ENCODE measurements at regions not wholly inside any gene's neighbourhood (a gene's known extent, or its start where the extent isn't known, plus 50 kb on each side); places are given as distances from the start of the nearest gene placed in this dataset.

- ATAC-seq (ENCODE audit: low FRiP score) = no peak
- TF ChIP-seq CTCF (IDR thresholded peaks at IDR 0.05) = no peak
Measured at GRCh38 chr22:47293368-47294221, 531.1 kb downstream of the TBC1D22A start.

DNA sequence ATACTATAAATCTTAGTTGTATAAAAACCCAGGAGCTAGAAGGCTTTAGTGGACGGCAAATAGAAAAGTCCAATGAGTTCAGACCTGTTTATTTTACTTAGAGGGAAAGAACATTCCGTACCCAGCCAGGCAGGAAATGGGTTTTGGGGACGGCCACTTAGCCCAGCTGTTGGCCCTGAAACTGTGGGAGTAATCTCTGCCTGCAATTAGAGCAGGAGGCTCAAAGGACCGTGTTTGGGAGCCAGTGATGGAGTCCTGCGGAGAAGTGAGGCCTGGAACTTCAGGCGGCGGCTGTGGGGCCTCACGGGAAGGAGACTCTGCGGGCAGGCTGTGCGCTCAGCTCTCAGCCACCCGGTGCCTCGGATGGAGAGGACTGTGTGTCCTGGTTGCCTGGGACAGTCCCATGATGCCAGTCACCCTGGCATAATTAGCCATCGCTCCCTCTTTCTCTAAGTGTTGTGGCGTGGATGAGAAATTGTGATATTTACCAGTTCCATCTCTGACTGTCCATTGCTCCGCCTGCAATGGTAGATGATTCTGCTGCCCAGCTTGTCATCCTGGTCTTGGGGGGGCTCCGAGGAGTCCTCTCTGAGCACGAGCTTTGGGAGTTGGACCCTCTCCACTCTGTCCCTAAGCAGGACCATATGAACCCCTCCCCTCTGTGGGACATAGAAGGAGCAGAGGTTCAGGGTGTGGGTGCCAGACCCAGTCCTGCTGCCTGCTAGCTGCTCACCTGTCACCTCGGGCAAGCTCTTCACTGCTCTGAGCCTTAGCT is 530.3 kb downstream of the TBC1D22A start:
- DNase-seq (ENCODE audit: low spot score) (no peak), ATAC-seq (ENCODE audit: low FRiP score) (no peak)
- no peak for TF ChIP-seq CTCF (IDR thresholded peaks at IDR 0.05)

More at GRCh38 chr22:47293368-47294221, 531.1 kb downstream of the TBC1D22A start:
- DNase-seq (ENCODE audit: low spot score) = no peak

DNA sequence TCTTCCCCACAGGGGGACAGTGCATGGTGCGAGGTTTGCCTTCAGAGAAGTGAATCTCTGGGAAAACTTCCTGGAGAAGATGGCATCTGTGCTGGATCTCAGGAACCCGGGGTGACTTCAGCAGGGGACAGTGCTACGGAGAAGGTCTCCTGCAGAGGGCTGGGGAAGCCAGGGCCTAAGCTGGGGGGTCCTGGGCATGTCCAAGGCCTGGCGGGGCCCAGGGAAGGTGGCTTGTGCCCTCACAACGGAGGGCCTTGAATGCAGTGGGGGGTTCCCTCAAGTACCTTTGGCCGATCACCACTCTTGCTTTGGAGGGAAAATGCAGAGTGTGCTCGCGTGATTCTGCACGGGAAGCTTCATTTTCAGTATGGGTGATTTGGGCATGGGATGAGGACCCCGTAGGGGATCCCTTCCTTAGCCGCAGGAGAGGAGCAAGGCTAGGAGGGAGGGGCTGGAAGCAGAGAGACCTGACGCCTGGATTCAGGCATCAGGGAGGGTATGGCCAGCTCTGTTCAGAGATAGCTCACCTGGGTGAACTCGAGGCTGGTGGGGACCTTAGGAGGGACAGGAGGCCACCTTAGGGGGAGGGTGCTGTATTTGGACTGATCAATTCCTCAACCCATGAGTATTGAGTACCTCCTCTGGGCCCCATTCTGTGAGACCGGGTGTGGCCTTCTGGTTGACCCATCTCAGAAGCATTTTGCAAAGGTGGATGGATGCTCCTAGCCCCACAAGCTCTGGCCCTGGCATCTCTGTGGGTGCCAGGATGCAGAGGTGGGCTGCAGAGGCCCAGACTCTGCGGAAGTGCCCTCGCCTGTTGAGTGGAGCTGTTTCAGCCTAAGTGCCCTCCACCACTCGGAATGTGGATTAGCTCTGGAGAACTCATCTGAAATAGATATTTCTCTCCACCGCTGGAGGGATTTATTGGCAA is 529.4 kb downstream of the TBC1D22A start:
- no peak for ATAC-seq (ENCODE audit: low FRiP score)
- DNase-seq (ENCODE audit: low spot score) = no peak
- no peak for TF ChIP-seq CTCF (IDR thresholded peaks at IDR 0.05)

GRCh38 chr22:47290706-47291430 is 528.4 kb downstream of the TBC1D22A start:
- no peak for DNase-seq (ENCODE audit: low spot score)

DNA sequence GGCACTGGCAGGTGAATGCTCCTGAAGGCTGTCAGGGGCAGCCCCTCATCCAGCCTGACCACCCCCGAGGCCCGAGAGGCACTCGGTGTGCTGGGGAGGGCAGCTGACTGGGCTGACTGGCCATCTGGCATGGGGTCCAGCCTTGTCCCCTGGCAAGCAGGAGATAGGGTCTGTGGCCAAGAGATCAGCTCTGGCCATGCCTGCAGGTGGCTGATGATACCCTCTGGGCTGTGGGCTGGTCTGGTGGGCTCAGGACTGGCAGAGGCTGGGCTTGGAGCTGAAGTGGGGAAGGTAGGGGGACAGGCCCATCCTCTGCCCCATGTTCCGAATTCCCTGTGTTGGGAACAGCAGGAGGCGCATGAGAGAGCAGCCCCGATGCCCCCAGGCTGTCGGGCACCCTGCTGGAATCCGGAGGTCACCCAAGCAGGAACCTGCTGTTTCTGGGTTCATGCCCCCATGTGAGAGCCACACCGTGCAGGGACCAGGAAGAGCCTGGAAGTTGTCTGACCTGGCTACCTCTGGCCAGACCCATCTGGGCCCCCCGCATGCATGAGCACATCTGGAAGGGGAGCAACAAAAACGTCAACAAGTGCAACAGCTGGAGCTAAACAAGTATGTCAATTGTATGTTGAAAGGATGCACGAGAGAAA is 527.0 kb downstream of the TBC1D22A start:
- no peak for ATAC-seq (ENCODE audit: low FRiP score)
- no peak for TF ChIP-seq CTCF (IDR thresholded peaks at IDR 0.05)
- no peak for DNase-seq (ENCODE audit: low spot score)

More at GRCh38 chr22:47290706-47291430, 528.4 kb downstream of the TBC1D22A start:
- ATAC-seq (ENCODE audit: low FRiP score) = no peak
- no peak for TF ChIP-seq CTCF (IDR thresholded peaks at IDR 0.05)

- no peak for ATAC-seq (ENCODE audit: low FRiP score)
- DNase-seq (ENCODE audit: low spot score) = no peak
- no peak for TF ChIP-seq CTCF (IDR thresholded peaks at IDR 0.05)
Measured at GRCh38 chr22:47288680-47289079, 526.2 kb downstream of the TBC1D22A start.

Data from omental fat pad (tissue), 3 donors.